ENCODE measurements at regions not wholly inside any gene's neighbourhood (a gene's known extent, or its start where the extent isn't known, plus 50 kb on each side); places are given as distances from the start of the nearest gene placed in this dataset.
"Not testable (repeated sequence)": the region's sequence is repeated elsewhere in the genome, so short reads cannot be mapped to it uniquely, and the experiment has no call there.

- DNase-seq (ENCODE audit: low spot score): no peak
Measured at GRCh38 chr12:65684906-65685305, 139.4 kb upstream of the HMGA2 start.

GRCh38 chr12:65685514-65685913 lies 138.8 kb upstream of the HMGA2 start:
- no peak for DNase-seq (ENCODE audit: low spot score)

DNA sequence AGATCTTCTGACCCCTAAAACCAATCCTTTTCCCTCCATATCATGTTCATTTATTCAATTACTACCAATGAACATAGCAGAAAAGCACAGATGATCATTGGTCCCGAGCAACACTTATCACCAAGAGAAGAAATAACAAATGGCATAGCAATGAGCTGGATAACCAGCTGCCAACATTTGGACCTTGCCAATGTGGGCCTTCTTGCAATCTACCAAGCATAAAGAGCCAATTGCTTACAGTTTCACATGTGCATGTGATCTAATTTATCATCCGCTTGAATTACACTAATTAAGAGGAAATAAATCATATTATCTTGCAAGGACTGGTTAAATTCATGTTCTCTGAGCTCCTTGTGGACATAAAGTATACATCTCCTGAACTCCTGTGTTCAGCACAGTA lies 134.8 kb upstream of the HMGA2 start:
- DNase-seq (ENCODE audit: low spot score): no peak

- DNase-seq (ENCODE audit: low spot score): no peak
Measured at GRCh38 chr12:65690477-65690876, 133.8 kb upstream of the HMGA2 start.

DNA sequence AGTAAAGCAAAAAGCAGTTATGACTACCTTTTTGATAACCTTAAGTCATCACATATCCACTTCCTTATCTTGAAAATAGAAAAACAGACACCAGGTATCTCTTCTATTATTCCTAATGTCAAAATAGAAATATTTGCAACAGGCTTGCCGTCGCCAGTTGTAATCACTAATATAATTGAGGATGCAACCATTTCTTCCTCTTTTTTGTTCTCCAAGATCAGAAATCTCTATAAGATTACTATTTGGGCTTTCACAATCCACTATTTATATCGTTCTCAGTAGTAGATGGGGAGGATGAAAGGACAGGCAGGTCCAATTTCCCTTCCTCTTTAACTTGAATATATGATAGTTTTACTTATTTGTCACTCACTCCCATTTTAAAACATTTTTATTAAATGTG lies 130.2 kb upstream of the HMGA2 start:
- no peak for DNase-seq (ENCODE audit: low spot score)

DNA sequence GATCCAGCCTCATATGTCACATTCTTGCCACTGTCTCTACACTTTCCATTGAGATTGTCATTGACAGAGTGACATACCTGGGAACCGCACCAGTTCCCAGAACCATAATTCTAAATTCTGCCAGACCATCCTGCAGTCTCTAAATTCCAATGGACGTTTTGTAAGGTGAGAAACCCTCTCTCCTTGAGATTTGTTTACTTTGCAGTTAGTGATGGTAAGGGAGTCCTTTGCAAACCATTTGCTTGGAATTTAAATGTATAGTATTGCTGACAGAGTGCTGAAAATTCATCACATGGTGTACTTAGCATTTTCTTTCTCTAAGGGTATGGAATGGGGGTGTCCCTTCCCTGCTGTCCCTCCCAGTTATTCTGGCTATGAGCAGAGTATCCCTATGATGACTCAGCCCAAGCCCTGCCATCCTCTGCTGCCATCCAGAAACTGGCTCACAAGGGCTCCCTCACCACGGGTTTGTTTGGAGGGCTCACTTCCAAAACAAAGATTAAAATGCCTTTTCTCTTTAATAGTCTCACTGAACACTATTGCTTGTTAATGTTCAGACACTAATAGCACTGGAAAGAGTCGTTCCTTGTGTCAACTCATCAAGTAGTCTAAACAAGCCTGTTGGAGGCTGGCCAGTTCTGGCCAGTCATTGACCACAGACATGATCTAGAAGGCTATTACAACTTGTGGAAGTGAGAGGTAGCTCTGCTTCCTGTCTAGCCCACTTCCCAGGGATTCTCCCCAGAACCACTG lies 129.0 kb upstream of the HMGA2 start:
- no peak for DNase-seq (ENCODE audit: low spot score)

- no peak for DNase-seq (ENCODE audit: low spot score)
Measured at GRCh38 chr12:65696227-65696626, 128.1 kb upstream of the HMGA2 start.

DNA sequence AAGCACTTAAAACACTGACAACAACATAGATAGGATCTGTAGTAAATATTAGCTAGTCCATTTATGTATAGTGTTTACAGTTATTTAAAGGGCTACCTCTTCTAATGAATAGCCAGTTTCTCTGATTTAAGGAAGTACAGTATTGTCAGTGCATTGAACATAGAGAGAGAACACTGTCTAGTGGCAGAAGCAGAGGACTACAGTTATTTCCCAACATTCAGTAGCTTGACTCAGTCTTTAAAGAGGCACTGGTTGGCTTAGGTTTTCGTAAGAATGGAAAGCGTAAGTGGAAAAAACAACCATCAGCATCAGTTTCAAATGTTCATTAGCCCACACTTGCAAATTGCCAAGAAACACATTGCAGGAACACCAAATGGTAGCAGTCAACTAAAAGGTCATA lies 125.0 kb upstream of the HMGA2 start:
- no peak for DNase-seq (ENCODE audit: low spot score)

GRCh38 chr12:65703176-65703575 lies 121.1 kb upstream of the HMGA2 start:
- no peak for DNase-seq (ENCODE audit: low spot score)

GRCh38 chr12:65705380-65705876 lies 118.9 kb upstream of the HMGA2 start:
- no peak for DNase-seq (ENCODE audit: low spot score)

GRCh38 chr12:65707051-65707450 lies 117.2 kb upstream of the HMGA2 start:
- no peak for DNase-seq (ENCODE audit: low spot score)

DNA sequence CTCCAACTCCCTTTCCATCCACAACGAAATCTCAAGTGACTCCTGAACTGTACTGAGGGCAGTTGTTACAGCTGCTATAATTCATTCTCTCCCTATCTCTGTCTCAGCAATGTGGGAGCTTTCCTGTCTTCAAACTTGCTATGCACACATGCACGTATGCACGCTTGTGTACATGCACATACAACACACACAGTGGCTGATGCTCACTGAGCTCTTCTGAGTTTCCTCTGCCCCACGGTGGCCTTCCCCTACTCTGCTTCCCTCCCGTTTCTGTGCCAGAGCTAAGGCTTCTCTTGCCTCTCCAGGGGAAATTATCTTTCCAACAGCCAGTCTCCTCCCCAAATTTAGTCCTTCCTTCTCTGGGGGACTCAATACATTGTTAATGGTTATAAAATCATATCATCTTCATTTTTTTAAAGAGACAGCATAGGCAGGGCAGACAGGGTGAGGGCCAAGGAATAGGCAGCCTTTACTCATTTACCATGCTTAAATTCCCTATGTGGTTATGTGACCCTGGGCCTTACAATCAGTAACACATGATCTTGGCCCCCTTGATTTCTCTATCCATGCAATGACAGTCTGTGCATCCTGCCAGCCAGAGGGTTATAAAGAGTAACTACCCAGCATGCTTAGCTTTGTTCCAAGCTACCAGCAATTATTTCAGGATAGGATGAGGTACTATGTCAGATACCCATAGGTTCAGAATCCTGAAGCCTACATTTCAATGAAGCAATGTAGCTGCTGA lies 111.9 kb upstream of the HMGA2 start:
- DNase-seq (ENCODE audit: low spot score): no peak

DNA sequence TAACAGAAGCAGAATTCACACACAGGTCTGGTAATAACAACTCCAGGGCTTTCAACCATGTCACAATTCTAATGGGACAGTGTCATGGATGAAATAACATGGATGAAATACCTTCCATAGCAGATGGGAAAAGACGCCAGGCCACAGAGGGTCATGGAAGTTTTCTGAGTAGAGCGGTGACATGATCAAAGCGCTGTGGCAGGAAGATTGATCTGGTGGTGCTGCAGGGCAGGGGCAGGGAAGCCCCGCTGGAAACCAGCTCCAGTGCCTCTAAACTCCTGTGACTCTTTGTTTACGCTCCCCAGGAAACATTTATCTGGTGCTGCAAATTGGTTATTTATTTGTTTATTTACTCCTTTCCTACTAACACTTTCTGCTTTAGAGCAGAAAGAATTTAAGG lies 108.3 kb upstream of the HMGA2 start:
- DNase-seq (ENCODE audit: low spot score): no peak

GRCh38 chr12:65720136-65721130 lies 103.8 kb upstream of the HMGA2 start:
- DNase-seq (ENCODE audit: low spot score): no peak

DNA sequence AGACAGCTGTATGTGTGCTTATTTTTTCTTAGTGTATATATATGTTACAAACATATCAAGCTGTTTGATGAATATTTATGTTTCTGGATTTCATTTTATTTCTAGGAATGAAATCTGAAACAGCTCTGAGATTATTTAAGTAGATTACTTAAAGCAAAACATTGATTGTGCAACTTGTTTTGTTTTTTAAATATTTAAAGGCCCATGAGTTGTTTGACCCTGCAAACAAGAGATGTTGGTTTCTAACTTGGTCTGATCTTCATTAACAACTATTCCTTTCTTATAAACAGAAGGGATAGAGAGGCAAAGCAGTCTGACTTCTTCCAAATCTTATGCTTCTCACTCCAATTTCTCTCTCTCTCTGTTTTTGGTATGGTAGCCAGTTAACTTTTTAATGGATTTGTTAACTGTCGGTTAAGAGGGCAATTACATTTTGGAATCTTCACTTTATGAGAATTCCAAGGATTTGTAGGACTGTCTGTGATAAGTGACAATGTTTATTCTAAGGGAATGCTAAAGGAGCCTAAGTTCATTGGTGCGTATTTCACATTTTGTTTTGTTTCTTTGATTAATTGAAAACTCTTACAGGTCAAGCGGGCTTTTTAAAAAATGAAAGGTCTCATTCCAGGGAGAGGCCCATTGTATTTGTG lies 102.6 kb upstream of the HMGA2 start:
- DNase-seq (ENCODE audit: low spot score): no peak

GRCh38 chr12:65725376-65725775 lies 98.9 kb upstream of the HMGA2 start:
- no peak for DNase-seq (ENCODE audit: low spot score)

DNA sequence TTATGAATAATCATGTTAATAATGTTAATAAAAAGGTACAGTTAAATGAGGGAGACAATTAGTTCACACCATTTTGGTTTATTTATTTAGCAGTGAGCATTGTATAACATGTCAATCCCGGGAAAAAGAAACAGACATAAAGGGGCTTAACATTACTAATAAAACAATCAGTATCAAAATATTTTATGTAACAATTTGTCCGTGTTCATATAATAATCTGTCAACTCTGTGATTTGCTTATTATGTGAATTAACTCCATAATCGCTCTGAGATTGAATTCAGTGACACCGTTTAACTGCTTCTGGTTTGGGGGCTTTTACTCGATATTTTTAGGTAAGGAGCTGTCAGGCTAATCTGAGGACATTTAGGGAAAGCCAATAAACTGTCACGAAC lies 95.8 kb upstream of the HMGA2 start:
- no peak for DNase-seq (ENCODE audit: low spot score)

- no peak for DNase-seq (ENCODE audit: low spot score)
Measured at GRCh38 chr12:65728848-65729793, 95.2 kb upstream of the HMGA2 start.

DNA sequence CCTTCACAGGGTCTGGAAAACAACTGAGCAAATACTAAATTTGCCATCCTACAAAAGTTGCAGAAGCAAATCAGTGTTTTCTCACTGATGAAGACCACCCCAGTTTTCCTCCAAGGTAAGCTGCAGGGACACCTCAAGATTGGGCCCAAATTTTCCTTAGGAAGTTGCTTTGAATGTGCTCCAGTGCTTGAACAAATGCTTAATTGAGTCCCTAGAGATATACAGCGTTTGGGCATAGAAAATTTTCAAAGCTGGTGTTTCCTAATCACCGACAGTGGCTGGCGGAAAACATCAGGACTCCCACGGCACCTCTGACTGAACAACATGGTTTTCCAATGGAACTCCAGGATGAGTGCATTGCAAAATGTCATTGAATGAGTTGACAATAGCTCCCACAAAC lies 92.5 kb upstream of the HMGA2 start:
- no peak for DNase-seq (ENCODE audit: low spot score)

DNA sequence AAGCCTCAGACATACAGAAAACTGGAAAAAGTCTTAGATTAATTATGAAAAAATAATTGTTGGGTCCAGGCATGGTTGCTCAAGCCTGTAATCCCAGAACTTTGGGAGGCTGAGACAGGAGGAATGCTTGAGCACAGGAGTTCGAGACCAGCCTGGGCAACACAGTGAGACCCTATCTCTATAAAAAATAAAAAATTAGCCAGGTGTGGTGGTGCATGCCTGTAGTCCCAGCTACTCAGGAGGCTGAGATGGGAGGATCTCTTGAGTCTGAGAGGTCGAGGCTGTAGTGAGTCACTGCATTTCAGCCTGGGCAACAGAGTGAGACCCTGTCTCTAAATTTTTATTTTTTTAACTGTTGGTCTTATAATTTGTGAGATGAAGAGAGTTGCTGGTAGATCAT lies 90.6 kb upstream of the HMGA2 start:
- DNase-seq (ENCODE audit: low spot score): not testable (repeated sequence)

DNA sequence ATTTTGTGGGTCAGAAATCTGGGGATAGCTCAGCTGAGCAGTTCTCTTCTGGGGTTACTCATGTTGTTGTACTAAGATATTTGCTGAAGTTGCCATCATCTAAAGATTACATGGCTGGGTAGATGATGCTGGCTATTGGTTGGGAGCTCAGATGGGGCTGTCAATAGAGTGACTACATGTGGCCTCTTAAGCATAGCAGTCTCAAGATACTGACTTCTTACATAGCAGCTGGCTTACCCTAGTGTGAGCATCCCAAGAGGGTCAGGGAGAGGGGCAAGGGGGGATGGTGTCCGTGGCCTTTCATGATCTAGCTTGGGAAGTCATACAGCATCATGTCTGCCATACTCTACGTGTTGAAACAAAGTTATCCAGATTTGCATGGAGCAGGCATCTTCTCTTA lies 90.1 kb upstream of the HMGA2 start:
- no peak for DNase-seq (ENCODE audit: low spot score)
